Mesothelial cell of epicardium (in vitro differentiated cells): ENCODE measurements at regions not wholly inside any gene's neighbourhood (a gene's known extent, or its start where the extent isn't known, plus 50 kb on each side); places are given as distances from the start of the nearest gene placed in this dataset.

ENCODE experiments used
- DNase-seq, 2 experiments: peaks; one replicate each; pipeline ENCODE4 v3.0.0; 2021; ENCODE audit warnings: low spot score in 2 of 2; ENCODE audit not compliant: unreplicated experiment in 2 of 2
- H3K27ac Mint-ChIP-seq: 2 replicates; pipeline ENCODE4 v1.8.0; 2021; ENCODE audit warnings: mixed read lengths
- H3K27me3 Mint-ChIP-seq: 2 replicates; pipeline ENCODE4 v1.8.0; 2021; ENCODE audit warnings: low read depth, mixed read lengths
- H3K36me3 Mint-ChIP-seq: 2 replicates; pipeline ENCODE4 v1.8.0; 2021; ENCODE audit warnings: mixed read lengths
- H3K4me1 Mint-ChIP-seq: 2 replicates; pipeline ENCODE4 v1.8.0; 2021; ENCODE audit warnings: mixed read lengths
- H3K4me3 Mint-ChIP-seq: 2 replicates; pipeline ENCODE4 v1.8.0; 2021; ENCODE audit warnings: mild to moderate bottlenecking, moderate library complexity, mixed read lengths
- H3K9me3 Mint-ChIP-seq: 2 replicates; pipeline ENCODE4 v1.8.0; 2021; ENCODE audit warnings: mixed read lengths
- CTCF ChIP-seq: fragments of 200-600 bp; sonication (generic); IDR thresholded peaks from one replicate; pipeline ENCODE4 v1.5.0; 2021; ENCODE audit warnings: antibody characterized with exemption; ENCODE audit not compliant: unreplicated experiment

DNA sequence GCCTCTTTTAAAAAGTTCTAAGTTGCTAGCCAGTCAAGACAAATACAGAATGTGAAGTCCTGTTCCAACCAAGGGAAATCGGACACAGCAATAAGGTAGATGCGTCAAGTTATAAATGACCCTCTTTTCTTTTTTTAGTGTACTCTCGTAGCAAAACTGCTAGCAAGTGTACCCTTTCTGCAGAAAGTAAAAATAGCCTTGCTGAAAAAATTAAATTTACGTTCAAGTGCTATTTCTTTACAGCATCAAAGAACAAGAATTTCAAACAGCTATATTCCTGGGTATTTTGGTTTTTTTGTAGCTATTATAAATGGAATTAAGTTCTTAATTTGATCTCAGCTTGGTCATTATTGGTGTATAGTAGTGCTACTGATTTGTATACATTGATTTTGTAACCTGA is 119.2 kb downstream of the NAA11 start:
- Mint-ChIP-seq H3K27ac (no peak overlapping the region), H3K4me1 (peaks cover 15% of the 10 kb centered on the region), H3K9me3 (peaks cover 24% of the 10 kb centered on the region), H3K36me3 (peaks cover 9% of the 10 kb centered on the region), H3K27me3 (no peaks in the 10 kb centered on the region), H3K4me3 (no peak overlapping the region)
- no peak for DNase-seq
- TF ChIP-seq CTCF: no peak

DNA sequence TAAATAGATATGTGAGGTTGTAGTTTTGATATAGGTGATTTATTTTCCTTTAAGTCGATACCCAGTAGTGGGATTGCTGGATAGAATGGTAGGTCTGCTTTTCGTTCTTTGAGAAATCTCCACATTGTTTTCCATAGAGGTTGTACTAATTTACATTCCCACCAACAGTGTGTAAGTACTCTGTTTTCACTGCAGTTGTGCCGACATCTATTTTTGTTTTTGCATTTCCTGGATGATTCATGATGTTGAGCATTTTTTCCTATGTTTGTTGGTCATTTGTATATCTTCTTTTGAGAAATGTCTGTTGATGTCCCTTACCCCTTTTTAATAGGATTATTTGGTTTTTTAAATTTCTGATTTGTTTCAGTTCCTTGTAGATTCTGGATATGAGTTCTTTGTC is 120.7 kb downstream of the NAA11 start:
- Mint-ChIP-seq H3K27me3 (no peaks in the 10 kb centered on the region), H3K4me3 (no peak overlapping the region), H3K4me1 (peaks cover 2% of the 10 kb centered on the region), H3K27ac (no peak overlapping the region), H3K9me3 (peaks cover 24% of the 10 kb centered on the region), H3K36me3 (peaks cover 9% of the 10 kb centered on the region)
- no peak for TF ChIP-seq CTCF
- DNase-seq: no peak

DNA sequence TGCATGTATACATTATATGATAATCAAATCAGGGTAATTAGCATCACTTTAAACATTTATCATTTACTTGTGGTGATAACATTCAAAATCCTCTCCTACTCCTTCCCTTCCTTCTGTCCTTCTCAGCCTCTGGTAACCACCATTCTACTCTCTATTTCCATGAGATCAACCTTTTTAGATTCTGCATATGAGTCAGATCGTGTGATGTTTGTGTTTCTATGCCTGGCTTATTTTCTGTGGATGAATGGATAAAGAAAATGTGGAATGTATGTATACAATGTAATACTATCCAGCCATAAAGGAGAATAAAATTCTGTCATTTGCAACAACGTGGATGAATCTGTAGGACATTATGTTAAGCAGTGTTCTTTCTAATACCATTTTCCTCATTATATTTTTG is 123.9 kb downstream of the NAA11 start:
- H3K27me3 Mint-ChIP-seq: no peaks in the 10 kb centered on the region
- H3K36me3 Mint-ChIP-seq: peaks cover 9% of the 10 kb centered on the region
- no peak for TF ChIP-seq CTCF
- no peak overlapping the region for H3K4me3 Mint-ChIP-seq
- no peaks in the 10 kb centered on the region for H3K4me1 Mint-ChIP-seq
- no peak overlapping the region for H3K27ac Mint-ChIP-seq
- DNase-seq: no peak
- H3K9me3 Mint-ChIP-seq: peaks cover 21% of the 10 kb centered on the region

DNA sequence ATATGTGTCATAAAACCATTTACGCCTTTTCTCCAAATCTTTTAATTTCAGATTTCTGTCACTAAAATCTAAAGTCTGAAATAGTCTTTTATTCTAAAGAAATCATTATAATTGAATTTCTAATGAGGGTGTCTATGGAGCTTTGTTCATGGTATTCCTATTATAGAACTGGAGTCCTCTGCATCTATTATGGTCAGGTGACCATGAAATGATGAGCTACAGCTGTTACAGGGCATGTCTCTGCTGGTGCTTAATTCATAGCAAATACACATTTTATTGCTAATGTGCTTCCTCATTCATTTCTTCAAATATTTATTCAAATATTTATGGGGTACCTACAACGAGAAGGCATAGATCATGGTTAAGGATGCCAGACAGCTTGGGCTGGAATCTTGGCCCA is 126.1 kb downstream of the NAA11 start:
- no peak for TF ChIP-seq CTCF
- DNase-seq: no peak
- Mint-ChIP-seq H3K27me3 (no peaks in the 10 kb centered on the region), H3K9me3 (no peaks in the 10 kb centered on the region), H3K4me3 (no peak overlapping the region), H3K36me3 (no peaks in the 10 kb centered on the region), H3K4me1 (no peaks in the 10 kb centered on the region), H3K27ac (no peak overlapping the region)

DNA sequence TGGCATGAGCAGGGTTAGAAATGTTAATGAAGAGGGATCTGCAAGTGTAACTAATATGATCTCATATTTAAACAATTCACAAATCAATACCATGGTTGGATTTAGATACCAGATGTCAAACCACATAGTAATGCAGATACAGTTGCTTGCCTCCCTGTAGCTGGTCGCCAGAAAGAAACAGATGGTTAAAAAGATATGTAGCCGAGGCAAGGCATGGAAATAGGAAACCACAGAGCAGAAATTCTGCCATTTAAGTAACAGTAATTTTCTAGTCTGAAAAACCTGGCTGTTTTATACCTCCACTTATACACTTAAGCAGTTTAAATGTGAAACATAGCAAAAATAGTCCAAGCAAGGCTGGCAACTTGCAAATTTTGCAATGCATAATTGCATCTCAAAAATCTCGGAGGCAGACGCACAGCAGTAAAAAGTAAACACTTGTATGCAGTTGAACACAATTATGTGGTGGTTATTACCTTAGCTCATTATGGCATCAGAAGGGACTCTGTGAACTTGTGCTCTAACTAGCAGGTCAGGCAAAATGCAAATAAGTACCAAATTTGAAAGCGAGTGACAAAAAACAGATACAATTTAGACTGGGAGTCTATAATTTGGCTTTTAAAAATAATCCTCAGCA is 126.8 kb downstream of the NAA11 start:
- Mint-ChIP-seq H3K4me3 (no peak overlapping the region), H3K36me3 (no peaks in the 10 kb centered on the region), H3K4me1 (no peaks in the 10 kb centered on the region), H3K9me3 (no peaks in the 10 kb centered on the region), H3K27me3 (no peaks in the 10 kb centered on the region), H3K27ac (no peak overlapping the region)
- no peak for TF ChIP-seq CTCF
- no peak for DNase-seq
